ENCODE measurements at regions not wholly inside any gene's neighbourhood (a gene's known extent, or its start where the extent isn't known, plus 50 kb on each side); places are given as distances from the start of the nearest gene placed in this dataset.

- H3K4me3 ChIP-seq (ENCODE audit: low read length, poor library complexity, severe bottlenecking): peak overlapping the region; percentile 57
- no peaks in the 10 kb centered on the region for H3K36me3 ChIP-seq (ENCODE audit: insufficient read depth, low read length)
- H3K79me2 ChIP-seq (ENCODE audit: insufficient read depth, low read length): peaks cover 5% of the 10 kb centered on the region; the same call in 1 of the 2 replicates
- peak overlapping the region; percentile 75 for H3K4me2 ChIP-seq (ENCODE audit: low read depth, low read length, poor library complexity, severe bottlenecking)
- H4K20me1 ChIP-seq (ENCODE audit: insufficient read depth, low read length, poor library complexity, severe bottlenecking): no peaks in the 10 kb centered on the region
- peak overlapping the region; percentile 69 for H3K9ac ChIP-seq (ENCODE audit: low read depth, low read length, poor library complexity, severe bottlenecking)
- peaks cover 16% of the 10 kb centered on the region; the same call in 1 of the 2 replicates for H3K9me3 ChIP-seq (ENCODE audit: insufficient read depth, low read depth, low read length)
- no peaks in the 10 kb centered on the region for H3F3A ChIP-seq (ENCODE audit: low read depth)
- H3K27me3 ChIP-seq (ENCODE audit: insufficient read depth, low read length, poor library complexity, severe bottlenecking): no peaks in the 10 kb centered on the region
- TF ChIP-seq CTCF (conservative IDR thresholded peaks at IDR 0.05; ENCODE audit: low read length) (no peak), EZH2phosphoT487 (IDR thresholded peaks at IDR 0.05; ENCODE audit: borderline replicate concordance) (no peak)
- H2AFZ ChIP-seq (ENCODE audit: low read length): no peak overlapping the region
- no peaks in the 10 kb centered on the region for H3K9me2 ChIP-seq (replicated peaks; ENCODE audit: low read depth, low read length)
- H3K4me1 ChIP-seq (ENCODE audit: insufficient read depth, low read length, poor library complexity, severe bottlenecking): peaks cover 68% of the 10 kb centered on the region
Measured at GRCh38 chr3:31440878-31441277, 91.8 kb upstream of the STT3B start.

GRCh38 chr3:31442755-31443154 is 90.0 kb upstream of the STT3B start:
- peaks cover under 1% of the 10 kb centered on the region; the same call in 1 of the 2 replicates for H3K9me3 ChIP-seq (ENCODE audit: insufficient read depth, low read depth, low read length)
- no peaks in the 10 kb centered on the region for H4K20me1 ChIP-seq (ENCODE audit: insufficient read depth, low read length, poor library complexity, severe bottlenecking)
- H3K4me1 ChIP-seq (ENCODE audit: insufficient read depth, low read length, poor library complexity, severe bottlenecking): peaks cover 83% of the 10 kb centered on the region
- H3K36me3 ChIP-seq (ENCODE audit: insufficient read depth, low read length): no peaks in the 10 kb centered on the region
- H3K4me3 ChIP-seq (ENCODE audit: low read length, poor library complexity, severe bottlenecking): no peak overlapping the region
- no peak for TF ChIP-seq CTCF (conservative IDR thresholded peaks at IDR 0.05; ENCODE audit: low read length)
- TF ChIP-seq EZH2phosphoT487 (IDR thresholded peaks at IDR 0.05; ENCODE audit: borderline replicate concordance): no peak
- H3F3A ChIP-seq (ENCODE audit: low read depth): no peaks in the 10 kb centered on the region
- H3K27me3 ChIP-seq (ENCODE audit: insufficient read depth, low read length, poor library complexity, severe bottlenecking): no peaks in the 10 kb centered on the region
- peaks cover 9% of the 10 kb centered on the region; the same call in 1 of the 2 replicates for H3K79me2 ChIP-seq (ENCODE audit: insufficient read depth, low read length)
- no peak overlapping the region for H3K9ac ChIP-seq (ENCODE audit: low read depth, low read length, poor library complexity, severe bottlenecking)
- H2AFZ ChIP-seq (ENCODE audit: low read length): no peak overlapping the region; the same call in 1 of the 2 replicates
- no peaks in the 10 kb centered on the region for H3K9me2 ChIP-seq (replicated peaks; ENCODE audit: low read depth, low read length)
- H3K4me2 ChIP-seq (ENCODE audit: low read depth, low read length, poor library complexity, severe bottlenecking): no peak overlapping the region

GRCh38 chr3:31444220-31445142 is 88.2 kb upstream of the STT3B start:
- Histone ChIP-seq H3K4me3 (ENCODE audit: low read length, poor library complexity, severe bottlenecking) (no peak overlapping the region), H3K36me3 (ENCODE audit: insufficient read depth, low read length) (no peaks in the 10 kb centered on the region), H3F3A (ENCODE audit: low read depth) (no peaks in the 10 kb centered on the region), H4K20me1 (ENCODE audit: insufficient read depth, low read length, poor library complexity, severe bottlenecking) (no peaks in the 10 kb centered on the region), H3K4me2 (ENCODE audit: low read depth, low read length, poor library complexity, severe bottlenecking) (peak overlapping the region; percentile 19), H3K4me1 (ENCODE audit: insufficient read depth, low read length, poor library complexity, severe bottlenecking) (peaks cover 84% of the 10 kb centered on the region), H3K9me3 (ENCODE audit: insufficient read depth, low read depth, low read length) (peaks cover 8% of the 10 kb centered on the region), H3K9me2 (replicated peaks; ENCODE audit: low read depth, low read length) (no peaks in the 10 kb centered on the region), H2AFZ (ENCODE audit: low read length) (no peak overlapping the region; the same call in 1 of the 2 replicates), H3K79me2 (ENCODE audit: insufficient read depth, low read length) (peaks cover 15% of the 10 kb centered on the region; the same call in 1 of the 2 replicates), H3K9ac (ENCODE audit: low read depth, low read length, poor library complexity, severe bottlenecking) (no peak overlapping the region), H3K27me3 (ENCODE audit: insufficient read depth, low read length, poor library complexity, severe bottlenecking) (no peaks in the 10 kb centered on the region)
- TF ChIP-seq EZH2phosphoT487 (IDR thresholded peaks at IDR 0.05; ENCODE audit: borderline replicate concordance) (no peak), CTCF (conservative IDR thresholded peaks at IDR 0.05; ENCODE audit: low read length) (no peak)

Data from Loucy (cell line).